ENCODE measurements at regions not wholly inside any gene's neighbourhood (a gene's known extent, or its start where the extent isn't known, plus 50 kb on each side); places are given as distances from the start of the nearest gene placed in this dataset.
A peak's percentile ranks its signal among the peaks of the same experiment; 100 is the strongest.

DNA sequence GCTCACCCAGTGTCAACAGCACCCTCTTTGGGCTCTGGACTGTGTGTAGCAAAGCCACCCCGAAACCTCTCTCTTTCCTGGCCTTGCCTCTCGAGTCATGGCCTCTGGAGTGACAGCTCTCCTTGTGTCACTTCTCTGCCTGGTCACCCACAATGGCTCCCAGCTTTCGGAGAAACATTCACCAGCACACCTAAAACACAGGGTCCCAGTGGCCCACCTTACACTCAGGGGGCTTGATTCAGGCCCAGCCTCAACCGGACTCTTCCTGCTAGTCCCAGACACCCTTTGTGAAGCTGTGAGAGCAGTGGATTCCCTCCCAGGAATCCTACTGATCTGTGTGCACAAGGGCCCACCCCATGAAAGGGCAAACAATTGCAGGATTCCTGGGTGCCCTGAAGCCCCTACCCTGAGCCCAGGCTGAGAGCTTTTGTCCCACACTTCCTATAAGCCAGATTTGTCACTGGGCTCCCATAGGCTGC is 137.2 kb upstream of the HAAO start:
- TF ChIP-seq, protein P1, sequence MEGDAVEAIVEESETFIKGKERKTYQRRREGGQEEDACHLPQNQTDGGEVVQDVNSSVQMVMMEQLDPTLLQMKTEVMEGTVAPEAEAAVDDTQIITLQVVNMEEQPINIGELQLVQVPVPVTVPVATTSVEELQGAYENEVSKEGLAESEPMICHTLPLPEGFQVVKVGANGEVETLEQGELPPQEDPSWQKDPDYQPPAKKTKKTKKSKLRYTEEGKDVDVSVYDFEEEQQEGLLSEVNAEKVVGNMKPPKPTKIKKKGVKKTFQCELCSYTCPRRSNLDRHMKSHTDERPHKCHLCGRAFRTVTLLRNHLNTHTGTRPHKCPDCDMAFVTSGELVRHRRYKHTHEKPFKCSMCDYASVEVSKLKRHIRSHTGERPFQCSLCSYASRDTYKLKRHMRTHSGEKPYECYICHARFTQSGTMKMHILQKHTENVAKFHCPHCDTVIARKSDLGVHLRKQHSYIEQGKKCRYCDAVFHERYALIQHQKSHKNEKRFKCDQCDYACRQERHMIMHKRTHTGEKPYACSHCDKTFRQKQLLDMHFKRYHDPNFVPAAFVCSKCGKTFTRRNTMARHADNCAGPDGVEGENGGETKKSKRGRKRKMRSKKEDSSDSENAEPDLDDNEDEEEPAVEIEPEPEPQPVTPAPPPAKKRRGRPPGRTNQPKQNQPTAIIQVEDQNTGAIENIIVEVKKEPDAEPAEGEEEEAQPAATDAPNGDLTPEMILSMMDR (IDR thresholded peaks at IDR 0.05) = no peak

GRCh38 chr2:42928692-42929545 is 136.5 kb upstream of the HAAO start:
- TF ChIP-seq, protein P1 (IDR thresholded peaks at IDR 0.05) = peak in 7 of 9 donors; percentile 22 to 59 (median 40)
- Histone ChIP-seq H3K4me1 (peaks cover 71 to 100% (median 96%) of the 10 kb centered on the region in 9 donors), H3K9me3 (no peaks in the 10 kb centered on the region), H3K36me3 (no peaks in the 10 kb centered on the region), H3K4me3 (no peak overlapping the region), H3K27me3 (no peaks in the 10 kb centered on the region), H3K27ac (peak overlapping the region; percentile 65 to 97 (median 90))
- peak in 3 of 8 donors; percentile 10 to 16 (median 13) for ATAC-seq
- intact Hi-C loops (cut with DNase I) = loop anchor here in 7 of 10 donors (2.0 to 10.0 kb wide), 6 partner anchors 47 to 67 kb away; no protein-coding TSS in a partner anchor
- 60 to 66% methylated on average over 13 of the region's 13 CpGs for WGBS, 2 donors
- no peak for DNase-seq

More for the DNA sequence above, 137.2 kb upstream of the HAAO start:
- intact Hi-C loops (cut with DNase I) = loop anchor here in 8 of 10 donors (2.0 to 10.0 kb wide), 6 partner anchors 47 to 67 kb away; no protein-coding TSS in a partner anchor
- Histone ChIP-seq H3K36me3 (no peaks in the 10 kb centered on the region), H3K27me3 (no peaks in the 10 kb centered on the region), H3K4me1 (peaks cover 69 to 100% (median 93%) of the 10 kb centered on the region in 9 donors), H3K4me3 (no peak overlapping the region), H3K9me3 (no peaks in the 10 kb centered on the region), H3K27ac (peak overlapping the region; percentile 65 to 97 (median 90))
- WGBS, 2 donors = 83 to 88% methylated on average over 4 of the region's 4 CpGs
- no peak for DNase-seq
- ATAC-seq = no peak

GRCh38 chr2:42928161-42928691 is 135.8 kb upstream of the HAAO start:
- H3K9me3 ChIP-seq = no peaks in the 10 kb centered on the region
- no peak for ATAC-seq
- H3K4me1 ChIP-seq = peaks cover 74 to 100% (median 96%) of the 10 kb centered on the region in 9 donors
- intact Hi-C loops (cut with DNase I) = loop anchor here in 7 of 10 donors (2.0 to 10.0 kb wide), 6 partner anchors 46 to 66 kb away; no protein-coding TSS in a partner anchor
- H3K4me3 ChIP-seq = no peak overlapping the region
- no peaks in the 10 kb centered on the region for H3K27me3 ChIP-seq
- H3K36me3 ChIP-seq = no peaks in the 10 kb centered on the region
- H3K27ac ChIP-seq = peak overlapping the region; percentile 65 to 97 (median 90)
- WGBS, 2 donors = 46 to 50% methylated on average over 9 of the region's 9 CpGs
- no peak for DNase-seq
- TF ChIP-seq, protein P1 (IDR thresholded peaks at IDR 0.05) = no peak

Measured in heart right ventricle (tissue), 16 donors.